ENCODE measurements at regions not wholly inside any gene's neighbourhood (a gene's known extent, or its start where the extent isn't known, plus 50 kb on each side); places are given as distances from the start of the nearest gene placed in this dataset.

DNA sequence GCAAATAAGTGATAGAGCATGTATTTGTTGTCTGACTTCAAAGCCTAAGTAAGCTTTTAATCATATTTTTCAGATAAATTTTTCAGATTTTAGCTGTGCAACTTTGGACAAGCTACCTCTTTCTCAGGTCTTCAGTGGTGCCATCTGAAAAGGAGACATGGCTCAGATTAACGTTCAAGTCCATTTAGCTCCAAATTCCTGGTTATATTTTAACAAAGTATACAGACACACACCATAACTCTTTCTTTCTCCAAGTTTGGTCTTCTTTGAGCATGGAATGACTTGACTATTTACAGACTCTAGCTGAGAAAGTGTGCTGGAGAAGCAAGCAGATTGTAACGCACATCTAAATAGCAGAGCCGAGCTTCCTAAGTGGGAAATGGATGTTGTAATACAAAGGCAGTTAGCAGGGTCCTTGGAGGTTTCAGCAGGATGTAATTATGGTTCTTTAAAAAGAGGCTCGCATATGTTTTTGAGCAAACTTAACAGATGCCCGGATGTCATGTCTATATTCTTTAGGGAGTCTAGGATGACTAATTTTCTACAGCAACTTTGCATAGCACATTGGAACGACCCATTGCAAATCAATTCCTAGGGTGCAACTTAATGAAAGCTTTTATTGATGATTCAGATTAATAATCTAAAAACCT, 128.1 kb upstream of the E2F8 start:
- TF ChIP-seq CTCF (IDR thresholded peaks at IDR 0.05; ENCODE audit: low read depth, low read length, poor library complexity, severe bottlenecking) (no peak), EZH2phosphoT487 (IDR thresholded peaks at IDR 0.05; ENCODE audit: borderline replicate concordance, low read length) (no peak)
